GM18520 (cell line): ENCODE measurements at regions not wholly inside any gene's neighbourhood (a gene's known extent, or its start where the extent isn't known, plus 50 kb on each side); places are given as distances from the start of the nearest gene placed in this dataset.

Experiments
- ATAC-seq: cut with Tn5 transposase; IDR thresholded peaks from one replicate; pipeline ENCODE4 v1.9.1; 2021; ENCODE audit not compliant: unreplicated experiment

GRCh38 chr9:8189881-8190280, 390.3 kb upstream of the DMAC1 start:
- no peak for ATAC-seq

GRCh38 chr9:8188723-8189407, 389.3 kb upstream of the DMAC1 start:
- peak; percentile 78 for ATAC-seq

GRCh38 chr9:8186560-8186959, 387.0 kb upstream of the DMAC1 start:
- no peak for ATAC-seq

GRCh38 chr9:8183618-8184017, 384.0 kb upstream of the DMAC1 start:
- ATAC-seq: no peak

GRCh38 chr9:8179381-8180053, 379.9 kb upstream of the DMAC1 start:
- no peak for ATAC-seq

GRCh38 chr9:8172000-8172399, 372.4 kb upstream of the DMAC1 start:
- ATAC-seq: no peak

- no peak for ATAC-seq
Observed at GRCh38 chr9:8168916-8169438, 369.4 kb upstream of the DMAC1 start.

- ATAC-seq: no peak
Observed at GRCh38 chr9:8160787-8161186, 361.2 kb upstream of the DMAC1 start.

- no peak for ATAC-seq
Observed at GRCh38 chr9:8158574-8158973, 359.0 kb upstream of the DMAC1 start.

- no peak for ATAC-seq
Observed at GRCh38 chr9:8157683-8158324, 358.2 kb upstream of the DMAC1 start.

GRCh38 chr9:8156346-8156745, 356.8 kb upstream of the DMAC1 start:
- no peak for ATAC-seq

- ATAC-seq: no peak
Observed at GRCh38 chr9:8155706-8156105, 356.1 kb upstream of the DMAC1 start.

GRCh38 chr9:8143677-8144076, 344.1 kb upstream of the DMAC1 start:
- no peak for ATAC-seq

- ATAC-seq: no peak
Observed at GRCh38 chr9:8140557-8140956, 341.0 kb upstream of the DMAC1 start.

GRCh38 chr9:8139756-8140155, 340.2 kb upstream of the DMAC1 start:
- no peak for ATAC-seq

- peak; percentile 74 for ATAC-seq
Observed at GRCh38 chr9:8136477-8136876, 336.9 kb upstream of the DMAC1 start.

GRCh38 chr9:8134635-8135034, 335.1 kb upstream of the DMAC1 start:
- no peak for ATAC-seq

- no peak for ATAC-seq
Observed at GRCh38 chr9:8133606-8134005, 334.0 kb upstream of the DMAC1 start.

- no peak for ATAC-seq
Observed at GRCh38 chr9:8115570-8115969, 316.0 kb upstream of the DMAC1 start.

- ATAC-seq: no peak
Observed at GRCh38 chr9:8114826-8115225, 315.2 kb upstream of the DMAC1 start.

GRCh38 chr9:8106362-8106761, 306.8 kb upstream of the DMAC1 start:
- no peak for ATAC-seq

GRCh38 chr9:8101607-8102006, 302.0 kb upstream of the DMAC1 start:
- no peak for ATAC-seq
